ENCODE measurements at regions not wholly inside any gene's neighbourhood (a gene's known extent, or its start where the extent isn't known, plus 50 kb on each side); places are given as distances from the start of the nearest gene placed in this dataset.

DNA sequence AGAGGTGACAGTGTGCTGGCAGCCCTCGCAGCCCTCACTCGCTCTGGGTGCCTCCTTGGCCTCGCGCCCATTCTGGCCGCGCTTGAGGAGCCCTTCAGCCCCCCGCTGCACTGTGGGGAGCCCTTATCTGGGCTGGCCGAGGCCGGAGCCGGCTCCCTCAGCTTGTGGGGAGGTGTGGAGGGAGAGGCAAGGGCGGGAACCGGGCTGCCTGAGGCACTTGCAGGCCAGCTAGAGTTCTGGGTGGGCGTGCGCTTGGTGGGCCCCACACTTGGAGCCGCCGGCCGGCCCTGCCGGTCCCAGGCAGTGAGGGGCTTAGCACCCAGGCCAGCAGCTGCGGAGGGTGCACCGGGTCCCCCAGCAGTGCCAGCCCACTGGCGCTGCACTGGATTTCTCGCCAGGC is 1480.9 kb upstream of the SLC39A10 start:
- DNase-seq (ENCODE audit: low read depth in 1 of 2, low spot score in 1 of 2): no peak

DNA sequence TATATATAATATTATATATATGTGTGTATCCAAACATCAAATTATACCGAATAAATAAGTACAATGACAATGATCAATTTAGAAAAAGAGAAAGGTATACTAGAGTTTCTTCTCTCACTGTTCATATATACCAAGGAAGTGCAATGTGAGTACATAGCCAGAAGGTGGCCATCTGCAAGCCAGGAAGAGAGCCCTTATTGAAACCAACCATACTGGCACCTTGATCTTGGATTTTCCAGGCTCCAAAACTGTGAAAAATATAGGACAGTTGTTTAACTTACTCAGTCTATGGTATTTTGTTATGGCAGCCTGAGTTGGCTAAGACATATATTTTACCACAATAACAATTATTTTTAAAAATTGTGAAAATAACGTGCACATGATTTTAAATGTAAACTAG is 1490.2 kb upstream of the SLC39A10 start:
- no peak for DNase-seq (ENCODE audit: low read depth in 1 of 2, low spot score in 1 of 2)

DNA sequence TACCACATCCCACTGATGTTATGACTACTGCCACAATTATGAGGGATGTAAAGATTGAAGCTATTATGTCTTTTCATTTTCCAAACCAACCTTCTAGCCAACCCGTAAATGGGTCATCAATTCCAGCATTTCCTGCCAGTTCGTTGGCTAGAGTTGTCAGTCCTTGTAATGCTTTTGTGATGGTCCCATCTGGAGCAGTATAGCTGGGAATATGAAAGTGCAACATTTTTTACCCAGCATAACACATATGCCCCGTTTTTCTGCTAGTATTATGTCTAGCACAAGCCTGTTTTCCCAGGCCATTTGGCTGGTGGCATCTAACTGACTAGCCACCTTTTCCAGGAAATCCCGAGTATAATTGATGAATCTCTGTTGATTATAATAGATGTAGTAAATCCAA is 1501.6 kb upstream of the SLC39A10 start:
- no peak for DNase-seq (ENCODE audit: low read depth in 1 of 2, low spot score in 1 of 2)

DNA sequence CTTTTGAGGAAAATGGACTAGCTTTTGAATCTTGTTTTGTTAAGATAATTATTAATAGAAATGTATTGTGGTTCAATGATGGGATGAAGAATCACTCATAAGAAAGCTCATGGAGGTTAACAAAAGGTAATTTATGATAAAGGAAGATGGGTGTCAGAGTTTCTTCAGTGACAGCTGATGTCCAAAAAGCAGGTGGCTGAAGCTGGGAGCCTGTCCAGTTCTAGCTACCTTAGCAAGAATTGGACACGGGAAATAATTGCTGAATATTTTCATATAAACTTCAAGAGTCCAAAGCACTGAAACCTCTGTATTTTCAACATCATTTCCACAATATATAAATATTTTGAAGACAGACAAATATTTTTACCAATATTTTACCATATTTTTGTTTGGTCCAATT is 1505.8 kb upstream of the SLC39A10 start:
- no peak for DNase-seq (ENCODE audit: low read depth in 1 of 2, low spot score in 1 of 2)

DNA sequence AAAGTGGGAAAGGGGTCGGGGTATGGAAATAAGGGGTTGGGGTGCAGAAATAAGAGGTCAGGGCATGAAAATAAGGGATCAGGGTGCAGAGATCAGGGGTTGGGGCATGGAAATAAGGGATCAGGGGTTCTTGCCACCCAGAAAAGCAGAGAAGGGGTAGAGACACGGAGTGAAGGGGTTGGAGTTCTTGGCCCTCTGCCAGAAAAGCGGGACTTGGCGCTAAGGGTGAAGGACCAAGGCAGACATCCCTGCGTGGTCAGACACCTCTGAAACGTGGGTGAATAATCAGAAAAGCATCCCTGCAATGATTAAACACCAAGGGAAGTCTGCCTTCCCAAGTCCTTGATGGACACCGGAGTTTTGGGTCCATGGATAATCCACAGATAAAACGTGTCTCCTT is 1521.6 kb upstream of the SLC39A10 start:
- no peak for DNase-seq (ENCODE audit: low read depth in 1 of 2, low spot score in 1 of 2)

DNA sequence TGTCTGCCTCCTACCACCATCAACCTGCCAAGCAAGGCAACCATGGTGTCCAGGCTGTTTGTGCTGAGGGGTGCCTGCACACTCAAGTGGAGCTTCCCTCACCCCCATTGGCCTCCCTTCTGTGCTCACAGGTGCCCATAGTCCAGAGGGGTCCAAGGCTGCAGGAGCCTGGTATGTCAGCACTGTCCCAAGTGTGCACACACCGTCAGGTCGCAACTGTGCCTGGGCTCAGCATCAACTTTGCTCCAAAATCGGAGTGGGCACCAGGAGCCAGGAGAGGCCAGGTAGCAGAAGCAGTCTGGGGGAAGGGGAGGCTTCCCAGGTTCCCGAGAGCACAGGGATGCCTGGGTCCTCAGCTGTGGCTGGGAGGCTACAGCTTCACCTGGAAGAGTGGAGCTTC is 1528.2 kb upstream of the SLC39A10 start:
- no peak for DNase-seq (ENCODE audit: low read depth in 1 of 2, low spot score in 1 of 2)

DNA sequence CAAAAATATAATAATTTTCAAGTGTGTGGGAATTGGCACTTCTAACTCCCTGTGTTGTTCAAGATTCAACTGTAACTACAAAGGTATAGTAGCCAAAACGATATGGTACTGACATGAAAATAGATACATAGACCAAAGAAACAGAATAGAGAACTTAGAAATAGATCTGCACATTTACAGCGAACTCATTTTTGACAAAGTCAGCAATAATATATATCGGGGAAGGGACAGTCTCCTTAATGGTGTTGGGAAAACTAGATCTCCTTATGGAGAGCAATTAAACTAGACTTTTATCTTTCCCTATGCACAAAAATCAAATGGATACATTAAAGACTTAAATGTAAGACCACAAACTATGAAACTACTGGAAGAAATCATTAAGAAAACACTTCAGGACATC is 1530.6 kb upstream of the SLC39A10 start:
- no peak for DNase-seq (ENCODE audit: low read depth in 1 of 2, low spot score in 1 of 2)

DNA sequence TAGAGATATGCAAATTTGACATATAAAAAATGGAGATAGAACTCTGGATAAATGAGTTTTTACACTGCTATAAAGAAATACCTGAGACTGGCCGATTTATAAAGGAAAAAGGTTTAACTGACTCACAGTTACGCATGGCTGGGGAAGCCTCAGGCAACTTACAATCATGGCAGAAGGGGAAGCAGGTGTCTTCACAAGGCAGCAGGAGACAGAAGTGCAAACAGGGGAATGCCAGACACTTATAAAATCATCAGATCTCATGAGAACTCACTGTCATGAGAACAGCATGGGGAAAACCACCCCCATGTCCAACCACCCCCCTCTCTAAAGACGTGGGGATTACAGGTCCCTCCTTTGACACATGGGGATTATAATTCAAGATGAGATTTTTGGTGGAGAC is 1540.2 kb upstream of the SLC39A10 start:
- no peak for DNase-seq (ENCODE audit: low read depth in 1 of 2, low spot score in 1 of 2)

DNA sequence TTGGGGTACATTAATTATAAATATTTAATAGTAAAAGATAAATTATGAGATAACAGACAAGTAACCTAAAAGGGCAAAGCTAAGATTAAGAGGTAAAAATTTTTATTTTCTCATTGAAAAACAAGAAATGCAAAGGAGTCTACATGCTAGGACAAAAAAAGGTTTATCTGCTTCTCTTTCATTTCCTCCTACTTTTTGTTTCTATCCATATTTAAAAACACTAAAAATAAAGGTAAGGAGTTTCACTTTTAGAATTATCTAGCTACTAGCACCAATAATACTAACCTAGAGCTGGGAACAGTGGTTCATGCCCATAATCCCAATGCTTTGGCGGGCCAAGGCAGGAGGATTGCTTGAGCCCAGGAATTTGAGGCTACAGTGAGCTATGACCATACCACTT is 1551.7 kb upstream of the SLC39A10 start:
- DNase-seq (ENCODE audit: low read depth in 1 of 2, low spot score in 1 of 2): no peak

DNA sequence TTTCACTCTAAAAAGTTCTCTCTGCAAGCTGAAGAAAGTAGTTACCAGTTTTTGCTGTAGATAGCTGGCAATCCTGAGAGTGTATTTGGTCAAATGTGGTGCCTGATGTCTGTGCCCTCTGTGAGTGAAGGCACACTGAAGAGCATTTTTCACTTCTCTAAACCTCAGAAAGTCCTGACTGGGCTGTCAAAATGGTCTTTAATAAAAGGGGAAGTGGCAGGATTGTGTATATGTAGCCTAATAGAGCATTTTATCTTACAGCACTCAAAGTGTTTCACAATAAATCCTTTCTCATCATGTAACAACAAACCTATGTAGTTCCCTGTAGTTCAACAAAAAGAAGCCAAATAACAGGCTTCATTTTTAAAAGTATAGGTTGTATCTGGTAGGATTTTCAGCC is 1552.3 kb upstream of the SLC39A10 start:
- DNase-seq (ENCODE audit: low read depth in 1 of 2, low spot score in 1 of 2): no peak

DNA sequence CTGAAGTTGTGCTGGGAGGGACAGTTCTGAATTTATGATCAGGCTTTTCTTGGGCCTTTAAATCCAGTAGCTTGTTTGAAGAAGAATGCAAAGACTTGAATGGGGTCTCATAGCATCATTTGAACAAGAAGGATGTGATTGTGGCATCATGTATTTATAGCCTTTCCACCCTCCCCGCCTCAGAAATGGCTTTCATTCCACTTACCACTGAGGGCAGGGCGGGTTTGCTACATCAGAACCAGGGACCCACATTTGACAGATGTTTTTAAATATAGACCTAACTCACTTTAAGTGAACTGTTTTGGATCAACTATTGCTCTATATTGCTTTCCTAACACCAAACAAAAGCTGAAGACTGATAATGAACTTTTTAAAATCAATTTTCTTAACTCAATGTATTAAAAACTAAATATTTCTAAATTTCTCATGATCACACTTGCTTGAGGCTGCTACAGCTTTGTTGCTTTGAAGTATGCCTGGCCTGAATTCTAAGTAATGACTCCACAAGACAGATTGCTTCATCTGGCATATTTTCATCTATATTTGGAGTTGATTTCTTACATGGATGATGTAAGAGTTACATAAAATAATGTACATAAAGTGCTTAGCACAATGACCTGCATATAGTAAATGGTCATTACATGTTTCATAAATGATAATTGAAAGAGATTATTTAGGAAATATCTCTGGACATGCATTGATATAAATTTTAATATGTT is 1552.9 kb upstream of the SLC39A10 start:
- DNase-seq (ENCODE audit: low read depth in 1 of 2, low spot score in 1 of 2): no peak

DNA sequence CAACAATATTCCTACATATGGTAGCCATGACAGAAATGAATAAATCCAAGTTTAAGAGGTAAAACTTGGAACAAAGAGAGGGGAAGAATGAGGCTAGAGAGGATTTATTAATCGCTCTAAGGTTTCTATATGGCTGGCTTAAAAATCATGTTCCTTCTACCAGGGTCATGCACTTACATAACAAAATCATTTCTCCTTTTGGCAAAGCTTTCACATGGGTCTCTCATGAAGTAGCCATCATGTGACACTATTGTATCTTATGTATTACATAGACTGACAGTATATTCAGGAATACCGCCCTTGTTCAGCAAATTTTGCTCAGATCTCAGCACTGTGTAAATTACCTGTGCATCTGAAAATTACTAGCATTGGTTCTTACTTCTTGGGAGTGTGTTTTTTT is 1554.5 kb upstream of the SLC39A10 start:
- no peak for DNase-seq (ENCODE audit: low read depth in 1 of 2, low spot score in 1 of 2)

DNA sequence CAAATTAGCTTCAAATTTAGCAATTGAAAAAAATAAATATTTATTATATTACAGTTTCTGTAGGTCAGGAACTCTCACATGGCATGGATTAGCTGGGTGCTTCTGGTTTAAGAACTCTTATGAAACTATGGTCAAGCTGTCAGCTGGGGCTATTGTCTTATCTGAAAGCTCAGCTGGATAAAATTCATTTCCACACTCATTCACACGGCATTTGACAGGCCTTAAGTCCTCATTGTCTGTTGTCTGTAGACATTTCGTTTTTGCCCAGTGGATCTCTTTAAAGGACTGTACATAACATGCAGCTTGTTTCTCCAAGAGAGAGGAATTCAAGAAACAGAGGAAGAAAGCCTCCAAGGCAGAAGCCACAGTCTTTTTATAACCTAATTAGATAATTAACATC is 1556.8 kb upstream of the SLC39A10 start:
- DNase-seq (ENCODE audit: low read depth in 1 of 2, low spot score in 1 of 2): no peak

DNA sequence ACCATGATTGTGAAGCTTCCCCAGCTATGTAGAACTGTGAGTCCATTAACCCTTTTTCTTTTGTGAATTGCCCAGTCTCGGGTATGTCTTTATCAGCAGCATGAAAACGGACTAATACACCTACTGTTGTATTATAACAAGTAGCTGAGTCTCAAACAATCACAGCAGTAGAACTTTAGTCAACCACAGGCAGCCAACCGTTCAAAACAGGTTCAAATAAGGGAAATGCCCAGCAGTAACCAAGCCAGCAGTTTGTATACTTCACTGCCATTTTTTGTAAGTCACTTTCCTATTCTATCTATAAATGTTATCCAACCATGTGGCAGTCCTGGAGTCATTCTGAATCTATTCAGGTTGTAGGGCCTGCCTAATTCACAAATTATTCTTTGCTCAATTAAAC is 1560.6 kb upstream of the SLC39A10 start:
- DNase-seq (ENCODE audit: low read depth in 1 of 2, low spot score in 1 of 2): no peak

DNA sequence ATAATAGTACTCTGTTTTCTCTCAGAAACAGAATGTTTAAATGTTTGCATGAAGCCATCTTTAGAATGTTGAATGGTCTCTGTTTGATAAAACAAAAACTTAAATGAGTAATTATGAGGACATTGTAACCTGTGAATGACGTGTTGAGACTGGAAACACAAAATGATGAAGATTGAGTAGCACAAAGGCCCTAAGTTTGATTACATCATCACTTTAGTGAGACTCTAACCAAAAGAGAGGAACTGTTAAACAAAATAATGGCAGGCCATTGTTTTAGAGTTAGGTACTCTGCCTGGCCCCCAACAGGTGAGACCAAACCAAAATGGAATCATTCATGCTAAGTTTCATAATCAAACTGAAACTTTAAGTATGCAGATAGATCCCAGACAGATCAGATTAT is 1561.7 kb upstream of the SLC39A10 start:
- no peak for DNase-seq (ENCODE audit: low read depth in 1 of 2, low spot score in 1 of 2)

DNA sequence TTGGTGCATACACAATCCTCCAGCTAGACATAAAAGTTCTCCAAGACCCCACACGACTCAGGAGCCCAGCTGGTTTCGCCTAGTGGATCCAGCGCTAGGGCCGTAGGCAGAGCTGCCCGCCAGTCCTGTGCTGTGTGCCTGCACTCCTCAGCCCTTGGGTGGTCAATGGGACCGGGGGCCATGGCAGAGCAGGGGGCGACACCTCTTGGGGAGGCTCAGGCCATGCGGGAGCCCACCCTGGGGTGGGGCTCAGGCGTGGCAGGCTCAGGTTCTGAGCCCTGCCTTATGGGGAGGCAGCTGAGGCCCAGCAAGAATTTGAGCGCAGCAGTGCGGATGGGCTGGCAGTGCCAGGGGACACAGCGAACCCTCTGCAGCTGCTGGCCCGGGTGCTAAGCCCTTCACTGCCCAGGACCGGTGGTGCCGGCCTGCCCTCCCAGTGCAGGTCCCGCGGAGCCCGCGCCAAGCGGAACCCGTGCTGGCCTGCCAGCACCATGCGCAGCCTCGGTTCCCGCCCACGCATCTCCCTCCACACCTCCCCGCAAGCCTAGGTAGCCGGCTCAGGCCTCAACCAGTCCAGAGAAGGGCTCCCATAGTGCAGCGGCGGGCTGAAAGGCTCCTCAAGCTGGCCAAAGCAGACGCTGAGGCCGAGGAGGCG is 1566.6 kb upstream of the SLC39A10 start:
- DNase-seq (ENCODE audit: low read depth in 1 of 2, low spot score in 1 of 2): no peak

DNA sequence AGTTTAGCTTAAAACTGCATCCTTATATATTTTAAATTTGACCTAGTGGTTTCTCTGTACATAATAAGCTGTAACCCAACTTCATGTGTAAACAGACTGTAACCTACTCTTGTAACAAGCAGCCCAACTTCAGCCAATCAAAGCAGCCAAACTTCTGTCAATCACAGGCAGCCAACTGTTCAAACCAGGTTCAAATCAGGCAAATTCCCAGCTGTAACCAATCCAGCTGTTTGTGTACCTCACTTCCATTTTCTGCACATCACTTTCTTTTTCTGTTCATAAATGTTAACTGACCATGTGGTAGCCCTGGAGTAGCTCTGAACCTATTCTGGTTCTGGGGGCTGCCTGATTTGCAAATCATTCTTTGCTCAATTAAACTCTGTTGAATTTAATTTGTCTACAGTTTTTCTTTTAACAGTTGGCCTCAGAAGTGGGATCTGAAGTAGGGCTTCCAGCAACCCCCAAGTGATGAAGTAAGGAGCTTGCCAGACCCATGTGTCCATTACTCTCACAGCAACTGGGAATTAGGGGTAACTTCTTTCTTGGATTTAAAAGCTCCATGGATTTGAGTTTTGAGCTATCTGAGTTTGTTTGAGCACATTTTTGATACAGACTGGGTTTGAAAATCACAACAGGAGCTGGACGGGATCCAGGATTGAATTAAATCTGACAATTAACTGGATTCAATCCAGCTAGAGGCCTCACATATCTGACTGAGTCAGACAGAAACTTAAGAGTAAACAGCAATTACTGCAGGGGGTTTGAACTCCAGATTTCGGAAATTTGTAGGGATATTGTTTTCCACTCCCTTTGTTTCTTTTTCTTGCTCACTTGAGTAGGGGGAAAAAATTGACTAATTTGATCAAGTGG is 1569.7 kb upstream of the SLC39A10 start:
- no peak for DNase-seq (ENCODE audit: low read depth in 1 of 2, low spot score in 1 of 2)

DNA sequence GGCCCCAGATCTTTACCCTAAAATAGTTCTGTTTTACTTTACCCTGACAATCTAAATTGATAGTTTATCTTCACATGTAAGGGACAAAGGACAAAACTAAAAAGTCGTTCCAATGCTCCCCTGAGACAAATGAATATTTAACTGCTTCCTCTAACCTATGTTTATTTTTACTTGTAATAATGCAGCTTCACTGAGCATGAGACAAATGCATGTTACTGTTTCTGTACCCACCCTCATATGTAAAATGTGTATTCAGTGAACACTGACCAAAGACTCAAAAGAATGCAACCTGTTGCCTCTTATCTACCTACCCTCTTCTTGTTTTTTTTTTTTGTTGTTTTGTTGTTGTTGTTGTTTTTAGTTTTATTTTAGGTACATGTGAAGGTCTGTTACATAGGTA is 1570.9 kb upstream of the SLC39A10 start:
- no peak for DNase-seq (ENCODE audit: low read depth in 1 of 2, low spot score in 1 of 2)

DNA sequence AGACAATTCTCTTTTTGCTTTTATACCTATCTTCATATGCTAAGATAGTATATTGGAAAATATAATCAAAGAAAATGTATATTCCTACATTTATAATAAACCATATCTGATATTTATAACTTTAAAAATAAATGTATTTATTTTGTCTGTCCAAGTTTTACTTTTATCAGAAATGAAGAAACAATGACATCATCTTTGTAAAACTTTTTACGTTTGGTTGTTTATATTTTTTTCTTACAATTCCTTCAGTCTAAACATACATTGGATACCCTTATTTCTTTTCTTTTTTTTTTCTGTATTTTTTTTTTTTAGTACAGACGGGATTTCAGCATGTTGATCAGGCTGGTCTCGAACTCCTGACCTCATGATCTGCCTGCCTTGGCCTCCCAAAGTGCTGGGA is 1577.0 kb upstream of the SLC39A10 start:
- no peak for DNase-seq (ENCODE audit: low read depth in 1 of 2, low spot score in 1 of 2)

DNA sequence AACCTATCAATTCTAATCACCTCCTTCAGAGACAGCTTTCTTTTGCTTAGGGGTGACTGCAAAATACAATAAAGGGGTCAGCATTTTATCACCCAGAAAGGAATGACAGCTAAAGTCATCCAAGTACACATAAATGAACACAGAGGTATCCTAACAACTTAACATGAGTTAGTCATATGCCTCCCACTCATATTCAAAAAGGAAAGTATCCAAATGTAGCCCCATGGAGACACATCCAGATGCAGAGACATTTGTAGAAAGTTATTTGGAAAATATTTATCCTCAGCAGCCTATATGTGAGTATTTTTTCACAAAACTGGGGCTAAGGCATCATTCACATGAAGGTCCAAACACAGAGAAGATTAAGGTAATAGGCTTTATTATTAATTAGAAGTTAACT is 1579.7 kb upstream of the SLC39A10 start:
- no peak for DNase-seq (ENCODE audit: low read depth in 1 of 2, low spot score in 1 of 2)

DNA sequence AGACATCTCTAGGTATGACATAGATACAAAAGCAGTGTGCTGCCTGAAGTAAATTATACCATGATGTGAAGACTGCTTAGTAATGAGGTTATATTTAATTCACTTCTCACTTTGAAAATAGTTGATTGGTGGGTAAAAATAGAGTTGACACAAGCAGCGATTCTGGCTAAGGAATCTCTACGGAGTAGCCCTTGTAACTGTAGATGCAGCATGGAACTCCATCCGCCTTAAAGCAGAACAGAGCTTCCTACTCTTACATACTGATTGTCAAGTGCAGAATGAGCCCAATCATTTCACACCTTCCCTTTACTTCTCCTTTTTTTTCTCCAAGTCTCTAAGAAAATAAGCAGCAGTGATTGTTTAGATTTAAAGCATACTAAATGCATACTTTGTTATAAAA is 1594.6 kb upstream of the SLC39A10 start:
- no peak for DNase-seq (ENCODE audit: low read depth in 1 of 2, low spot score in 1 of 2)

DNA sequence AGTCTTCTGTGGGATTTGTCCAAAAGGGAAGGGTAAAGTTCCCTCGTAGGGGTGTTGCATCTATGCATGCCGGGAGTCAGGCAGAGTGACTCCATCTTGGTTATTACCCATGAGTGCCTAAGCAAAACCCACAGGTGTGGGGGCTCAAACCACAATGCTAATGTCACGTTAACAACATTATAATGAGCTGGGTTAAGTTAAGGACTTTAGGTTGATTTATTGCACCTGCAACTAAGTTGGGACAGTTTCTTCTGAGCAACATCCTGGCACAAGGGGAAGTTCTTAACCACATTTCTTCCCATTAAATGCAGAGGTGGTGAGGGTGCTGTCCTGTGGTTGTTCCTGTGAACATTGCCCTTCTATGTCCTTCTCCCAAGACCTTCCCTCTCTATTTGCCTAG is 1596.8 kb upstream of the SLC39A10 start:
- DNase-seq (ENCODE audit: low read depth in 1 of 2, low spot score in 1 of 2): no peak
